Natural killer cell treated with Interleukin-12 subunit alpha and Interleukin-12 subunit beta and Interleukin-15 and Interleukin-18, amount 100 ng/mL, for 72 hours (primary cell): ENCODE measurements at regions not wholly inside any gene's neighbourhood (a gene's known extent, or its start where the extent isn't known, plus 50 kb on each side); places are given as distances from the start of the nearest gene placed in this dataset.
"Not testable (repeated sequence)": the region's sequence is repeated elsewhere in the genome, so short reads cannot be mapped to it uniquely, and the experiment has no call there.

Source experiments
- ATAC-seq, 2 donors: fragments of 150-1000 bp; cut with Tn5 transposase in 1 of 2; sonication (Bioruptor Pico), chemical (Tn5 transposase) in 1 of 2; 2 replicates each; pipeline ENCODE4 v1.10.0; 2021
- DNase-seq: peaks from one replicate; pipeline ENCODE4 v3.0.0; 2022; ENCODE audit warnings: low spot score
- H3K27ac Mint-ChIP-seq, 2 donors: 1 replicate in 1 of 2; 2 replicates in 1 of 2; pipeline ENCODE4 v1.8.0; 2022; ENCODE audit warnings: mixed read lengths in 2 of 2, mild to moderate bottlenecking in 1 of 2, moderate library complexity in 1 of 2
- H3K27me3 Mint-ChIP-seq, 2 donors: 1 replicate in 1 of 2; 2 replicates in 1 of 2; pipeline ENCODE4 v1.8.0; 2022; ENCODE audit warnings: mixed read lengths in 2 of 2
- H3K36me3 Mint-ChIP-seq: one replicate; pipeline ENCODE4 v1.8.0; 2022; ENCODE audit warnings: mixed read lengths
- H3K4me1 Mint-ChIP-seq, 2 donors: 1 replicate in 1 of 2; 2 replicates in 1 of 2; pipeline ENCODE4 v1.8.0; 2022; ENCODE audit warnings: low read depth in 2 of 2, mixed read lengths in 2 of 2, mild to moderate bottlenecking in 1 of 2
- H3K4me3 Mint-ChIP-seq: one replicate; pipeline ENCODE4 v1.8.0; 2022; ENCODE audit warnings: mixed read lengths
- H3K9me3 Mint-ChIP-seq: 2 replicates; pipeline ENCODE4 v1.8.0; 2022; ENCODE audit warnings: mixed read lengths

GRCh38 chr1:79262745-79263258 is 256.3 kb upstream of the ADGRL4 start:
- H3K4me1 Mint-ChIP-seq, result no peaks in the 10 kb centered on the region
- ATAC-seq, result no peak
- no peak overlapping the region for H3K4me3 Mint-ChIP-seq
- H3K36me3 Mint-ChIP-seq, result no peaks in the 10 kb centered on the region
- DNase-seq, result no peak
- no peaks in the 10 kb centered on the region for H3K27me3 Mint-ChIP-seq
- no peak overlapping the region for H3K27ac Mint-ChIP-seq
- peaks cover 11% of the 10 kb centered on the region for H3K9me3 Mint-ChIP-seq

GRCh38 chr1:79259390-79260336 is 253.1 kb upstream of the ADGRL4 start:
- Mint-ChIP-seq H3K36me3 (no peaks in the 10 kb centered on the region), H3K27ac (no peak overlapping the region), H3K27me3 (no peaks in the 10 kb centered on the region), H3K4me1 (no peaks in the 10 kb centered on the region), H3K9me3 (peaks cover 11% of the 10 kb centered on the region), H3K4me3 (no peak overlapping the region)
- ATAC-seq (no peak), DNase-seq (no peak)

GRCh38 chr1:79255421-79255820 is 248.9 kb upstream of the ADGRL4 start:
- Mint-ChIP-seq H3K27me3 (no peaks in the 10 kb centered on the region), H3K4me3 (no peak overlapping the region), H3K36me3 (no peaks in the 10 kb centered on the region), H3K27ac (no peak overlapping the region), H3K9me3 (peaks cover 2% of the 10 kb centered on the region), H3K4me1 (no peaks in the 10 kb centered on the region)
- DNase-seq (no peak), ATAC-seq (no peak)

- DNase-seq (no peak), ATAC-seq (no peak)
- peaks cover 4% of the 10 kb centered on the region for H3K9me3 Mint-ChIP-seq
- no peaks in the 10 kb centered on the region for H3K27me3 Mint-ChIP-seq
- no peak overlapping the region for H3K4me3 Mint-ChIP-seq
- H3K27ac Mint-ChIP-seq, result no peak overlapping the region
- H3K36me3 Mint-ChIP-seq, result no peaks in the 10 kb centered on the region
- no peaks in the 10 kb centered on the region for H3K4me1 Mint-ChIP-seq
These were observed 246.1 kb upstream of the ADGRL4 start for GRCh38 chr1:79252598-79252997.

GRCh38 chr1:79239840-79240239 is 233.3 kb upstream of the ADGRL4 start:
- Mint-ChIP-seq H3K27ac (no peak overlapping the region), H3K36me3 (no peaks in the 10 kb centered on the region), H3K4me3 (no peak overlapping the region), H3K4me1 (no peaks in the 10 kb centered on the region), H3K9me3 (peaks cover 24% of the 10 kb centered on the region), H3K27me3 (no peaks in the 10 kb centered on the region)
- no peak for ATAC-seq
- no peak for DNase-seq

- Mint-ChIP-seq H3K4me1 (no peaks in the 10 kb centered on the region), H3K4me3 (no peak overlapping the region), H3K36me3 (no peaks in the 10 kb centered on the region), H3K9me3 (peaks cover 24% of the 10 kb centered on the region), H3K27me3 (no peaks in the 10 kb centered on the region), H3K27ac (no peak overlapping the region)
- ATAC-seq (no peak), DNase-seq (no peak)
These were observed 228.9 kb upstream of the ADGRL4 start for GRCh38 chr1:79235301-79236002.

GRCh38 chr1:79232818-79233217 is 226.3 kb upstream of the ADGRL4 start:
- ATAC-seq (no peak), DNase-seq (no peak)
- no peaks in the 10 kb centered on the region for H3K4me1 Mint-ChIP-seq
- no peak overlapping the region for H3K4me3 Mint-ChIP-seq
- H3K27ac Mint-ChIP-seq, result no peak overlapping the region
- peaks cover 16% of the 10 kb centered on the region for H3K9me3 Mint-ChIP-seq
- H3K36me3 Mint-ChIP-seq, result no peaks in the 10 kb centered on the region
- H3K27me3 Mint-ChIP-seq, result no peaks in the 10 kb centered on the region

- H3K4me1 Mint-ChIP-seq, ATAC-seq, H3K36me3 Mint-ChIP-seq, DNase-seq, H3K4me3 Mint-ChIP-seq, H3K27ac Mint-ChIP-seq, H3K27me3 Mint-ChIP-seq: not testable (repeated sequence)
- H3K9me3 Mint-ChIP-seq, result peaks cover 20% of the 10 kb centered on the region
These were observed 224.2 kb upstream of the ADGRL4 start for GRCh38 chr1:79230751-79231150.

GRCh38 chr1:79226963-79227362 is 220.4 kb upstream of the ADGRL4 start:
- ATAC-seq, result no peak
- no peak overlapping the region for H3K27ac Mint-ChIP-seq

GRCh38 chr1:79224537-79224936 is 218.0 kb upstream of the ADGRL4 start:
- H3K4me1 Mint-ChIP-seq, result no peaks in the 10 kb centered on the region
- H3K36me3 Mint-ChIP-seq, result peaks cover 7% of the 10 kb centered on the region
- H3K27ac Mint-ChIP-seq, result no peak overlapping the region
- DNase-seq, result no peak
- ATAC-seq, result no peak
- no peaks in the 10 kb centered on the region for H3K27me3 Mint-ChIP-seq
- H3K9me3 Mint-ChIP-seq, result peaks cover 19% of the 10 kb centered on the region
- H3K4me3 Mint-ChIP-seq, result no peak overlapping the region

More at GRCh38 chr1:79226963-79227362, 220.4 kb upstream of the ADGRL4 start:
- DNase-seq, result no peak
- H3K9me3 Mint-ChIP-seq, result peaks cover 13% of the 10 kb centered on the region
- H3K27me3 Mint-ChIP-seq, result no peaks in the 10 kb centered on the region
- H3K4me1 Mint-ChIP-seq, result no peaks in the 10 kb centered on the region
- H3K4me3 Mint-ChIP-seq, result no peak overlapping the region
- no peaks in the 10 kb centered on the region for H3K36me3 Mint-ChIP-seq

GRCh38 chr1:79220509-79220908 is 214.0 kb upstream of the ADGRL4 start:
- Mint-ChIP-seq H3K4me3 (no peak overlapping the region), H3K36me3 (peaks cover 7% of the 10 kb centered on the region), H3K27ac (no peak overlapping the region), H3K9me3 (peaks cover 10% of the 10 kb centered on the region), H3K27me3 (no peaks in the 10 kb centered on the region), H3K4me1 (no peaks in the 10 kb centered on the region)
- no peak for ATAC-seq
- no peak for DNase-seq

GRCh38 chr1:79215311-79215710 is 208.8 kb upstream of the ADGRL4 start:
- Mint-ChIP-seq H3K27ac (no peak overlapping the region), H3K4me3 (no peak overlapping the region), H3K36me3 (peaks cover 6% of the 10 kb centered on the region), H3K27me3 (no peaks in the 10 kb centered on the region), H3K9me3 (peaks cover 16% of the 10 kb centered on the region), H3K4me1 (no peaks in the 10 kb centered on the region)
- ATAC-seq, result no peak
- DNase-seq, result no peak

GRCh38 chr1:79207786-79208185 is 201.3 kb upstream of the ADGRL4 start:
- Mint-ChIP-seq H3K4me3 (no peak overlapping the region), H3K4me1 (no peaks in the 10 kb centered on the region), H3K27ac (no peak overlapping the region), H3K9me3 (peaks cover 20% of the 10 kb centered on the region), H3K27me3 (no peaks in the 10 kb centered on the region), H3K36me3 (no peaks in the 10 kb centered on the region)
- no peak for DNase-seq
- ATAC-seq, result no peak

GRCh38 chr1:79207331-79207730 is 200.8 kb upstream of the ADGRL4 start:
- H3K4me3 Mint-ChIP-seq, result no peak overlapping the region

More at GRCh38 chr1:79207331-79207730, 200.8 kb upstream of the ADGRL4 start:
- Mint-ChIP-seq H3K4me1 (no peaks in the 10 kb centered on the region), H3K36me3 (no peaks in the 10 kb centered on the region), H3K27ac (no peak overlapping the region), H3K9me3 (peaks cover 20% of the 10 kb centered on the region), H3K27me3 (no peaks in the 10 kb centered on the region)
- no peak for DNase-seq
- ATAC-seq, result no peak
